HL-60 (cell line): ENCODE measurements at regions not wholly inside any gene's neighbourhood (a gene's known extent, or its start where the extent isn't known, plus 50 kb on each side); places are given as distances from the start of the nearest gene placed in this dataset.

ENCODE experiments used
- DNase-seq, 2 experiments: peaks; one replicate each; pipeline ENCODE4 v3.0.0-alpha.2; 2010 to 2020; ENCODE audit warnings: low read depth in 1 of 2, low spot score in 1 of 2
- H3K27ac ChIP-seq: fragments of 250-450 bp; sonication (Bioruptor Pico); replicated peaks from 2 replicates; pipeline ENCODE4 v1.5.1; 2020; ENCODE audit warnings: mild to moderate bottlenecking, moderate library complexity
- H3K27me3 ChIP-seq: fragments of 250-450 bp; sonication (Bioruptor Pico); 2 replicates; pipeline ENCODE4 v1.5.1; 2021; ENCODE audit warnings: mild to moderate bottlenecking, moderate library complexity; ENCODE audit not compliant: insufficient read depth, poor library complexity, severe bottlenecking
- H3K4me3 ChIP-seq: replicated peaks from 2 replicates; pipeline ENCODE4 v1.5.1; 2011; ENCODE audit warnings: mild to moderate bottlenecking, control low read depth, low read length; ENCODE audit not compliant: insufficient read depth
- GABPA ChIP-seq: IDR thresholded peaks from 2 replicates; pipeline ENCODE4 v1.6.1; 2012; ENCODE audit warnings: low read depth
- POLR2AphosphoS5 ChIP-seq: IDR thresholded peaks from 2 replicates; pipeline ENCODE4 v1.6.1; 2012; ENCODE audit warnings: low read depth
- SPI1 ChIP-seq: IDR thresholded peaks from 2 replicates; pipeline ENCODE4 v1.6.1; 2012; ENCODE audit warnings: low read depth, mild to moderate bottlenecking, borderline replicate concordance
- TF ChIP-seq, protein P1 (sequence below): IDR thresholded peaks from 2 replicates; pipeline ENCODE4 v1.6.1; 2012; ENCODE audit warnings: low read depth; ENCODE audit not compliant: insufficient replicate concordance
- TF ChIP-seq, protein P2 (sequence below): IDR thresholded peaks from one replicate; pipeline ENCODE4 v1.5.1; 2011; ENCODE audit warnings: low read length, control low read depth, inconsistent platforms; ENCODE audit not compliant: insufficient read depth

DNA sequence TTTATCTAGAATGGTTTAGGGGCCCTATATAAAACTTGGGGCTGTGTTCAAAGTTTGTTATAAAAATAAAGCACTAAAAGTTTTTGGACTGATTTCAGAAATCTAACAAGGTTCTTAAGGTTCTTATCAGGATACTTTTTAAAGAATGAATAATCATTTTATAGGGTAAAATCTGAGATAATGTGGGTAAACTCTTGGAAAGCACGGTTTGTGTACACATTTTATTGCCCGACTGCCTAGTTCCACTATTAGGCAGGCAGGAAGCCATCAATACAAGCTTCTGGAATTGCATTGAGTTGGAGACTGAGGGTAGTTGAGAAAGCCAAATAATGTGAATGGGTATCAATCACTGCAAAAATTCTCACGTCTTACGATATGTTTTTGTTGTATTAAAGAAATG, 331.0 kb upstream of the PITX2 start:
- Histone ChIP-seq H3K27me3 (no peaks in the 10 kb centered on the region), H3K27ac (no peak overlapping the region), H3K4me3 (no peak overlapping the region)
- TF ChIP-seq SPI1: no peak
- TF ChIP-seq, protein P1, sequence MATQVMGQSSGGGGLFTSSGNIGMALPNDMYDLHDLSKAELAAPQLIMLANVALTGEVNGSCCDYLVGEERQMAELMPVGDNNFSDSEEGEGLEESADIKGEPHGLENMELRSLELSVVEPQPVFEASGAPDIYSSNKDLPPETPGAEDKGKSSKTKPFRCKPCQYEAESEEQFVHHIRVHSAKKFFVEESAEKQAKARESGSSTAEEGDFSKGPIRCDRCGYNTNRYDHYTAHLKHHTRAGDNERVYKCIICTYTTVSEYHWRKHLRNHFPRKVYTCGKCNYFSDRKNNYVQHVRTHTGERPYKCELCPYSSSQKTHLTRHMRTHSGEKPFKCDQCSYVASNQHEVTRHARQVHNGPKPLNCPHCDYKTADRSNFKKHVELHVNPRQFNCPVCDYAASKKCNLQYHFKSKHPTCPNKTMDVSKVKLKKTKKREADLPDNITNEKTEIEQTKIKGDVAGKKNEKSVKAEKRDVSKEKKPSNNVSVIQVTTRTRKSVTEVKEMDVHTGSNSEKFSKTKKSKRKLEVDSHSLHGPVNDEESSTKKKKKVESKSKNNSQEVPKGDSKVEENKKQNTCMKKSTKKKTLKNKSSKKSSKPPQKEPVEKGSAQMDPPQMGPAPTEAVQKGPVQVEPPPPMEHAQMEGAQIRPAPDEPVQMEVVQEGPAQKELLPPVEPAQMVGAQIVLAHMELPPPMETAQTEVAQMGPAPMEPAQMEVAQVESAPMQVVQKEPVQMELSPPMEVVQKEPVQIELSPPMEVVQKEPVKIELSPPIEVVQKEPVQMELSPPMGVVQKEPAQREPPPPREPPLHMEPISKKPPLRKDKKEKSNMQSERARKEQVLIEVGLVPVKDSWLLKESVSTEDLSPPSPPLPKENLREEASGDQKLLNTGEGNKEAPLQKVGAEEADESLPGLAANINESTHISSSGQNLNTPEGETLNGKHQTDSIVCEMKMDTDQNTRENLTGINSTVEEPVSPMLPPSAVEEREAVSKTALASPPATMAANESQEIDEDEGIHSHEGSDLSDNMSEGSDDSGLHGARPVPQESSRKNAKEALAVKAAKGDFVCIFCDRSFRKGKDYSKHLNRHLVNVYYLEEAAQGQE: no peak
- TF ChIP-seq, protein P2, sequence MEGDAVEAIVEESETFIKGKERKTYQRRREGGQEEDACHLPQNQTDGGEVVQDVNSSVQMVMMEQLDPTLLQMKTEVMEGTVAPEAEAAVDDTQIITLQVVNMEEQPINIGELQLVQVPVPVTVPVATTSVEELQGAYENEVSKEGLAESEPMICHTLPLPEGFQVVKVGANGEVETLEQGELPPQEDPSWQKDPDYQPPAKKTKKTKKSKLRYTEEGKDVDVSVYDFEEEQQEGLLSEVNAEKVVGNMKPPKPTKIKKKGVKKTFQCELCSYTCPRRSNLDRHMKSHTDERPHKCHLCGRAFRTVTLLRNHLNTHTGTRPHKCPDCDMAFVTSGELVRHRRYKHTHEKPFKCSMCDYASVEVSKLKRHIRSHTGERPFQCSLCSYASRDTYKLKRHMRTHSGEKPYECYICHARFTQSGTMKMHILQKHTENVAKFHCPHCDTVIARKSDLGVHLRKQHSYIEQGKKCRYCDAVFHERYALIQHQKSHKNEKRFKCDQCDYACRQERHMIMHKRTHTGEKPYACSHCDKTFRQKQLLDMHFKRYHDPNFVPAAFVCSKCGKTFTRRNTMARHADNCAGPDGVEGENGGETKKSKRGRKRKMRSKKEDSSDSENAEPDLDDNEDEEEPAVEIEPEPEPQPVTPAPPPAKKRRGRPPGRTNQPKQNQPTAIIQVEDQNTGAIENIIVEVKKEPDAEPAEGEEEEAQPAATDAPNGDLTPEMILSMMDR: no peak
- no peak for TF ChIP-seq POLR2AphosphoS5
- DNase-seq: no peak

DNA sequence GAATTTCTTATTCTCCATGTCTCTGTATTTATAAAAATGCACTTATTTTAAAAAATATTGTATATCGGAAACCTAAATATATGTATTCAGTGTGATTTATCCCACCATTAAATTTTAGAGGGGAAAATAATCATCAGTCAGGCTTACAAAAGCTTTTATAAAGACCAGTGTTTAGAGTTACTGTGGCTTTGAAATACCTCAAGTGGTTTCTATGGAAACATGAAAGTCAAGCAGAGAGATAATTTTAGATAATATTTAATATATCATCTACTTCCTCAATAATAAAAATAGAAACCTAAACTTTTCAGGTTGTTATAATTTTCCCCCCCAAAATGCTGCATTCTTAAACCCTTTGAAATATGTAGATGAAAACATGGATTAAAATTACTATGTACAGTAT, 332.9 kb upstream of the PITX2 start:
- DNase-seq: no peak
- Histone ChIP-seq H3K27me3 (no peaks in the 10 kb centered on the region), H3K27ac (no peak overlapping the region), H3K4me3 (no peak overlapping the region)
- TF ChIP-seq, protein P1: no peak
- no peak for TF ChIP-seq GABPA
- TF ChIP-seq, protein P2: no peak
- no peak for TF ChIP-seq SPI1
- no peak for TF ChIP-seq POLR2AphosphoS5

DNA sequence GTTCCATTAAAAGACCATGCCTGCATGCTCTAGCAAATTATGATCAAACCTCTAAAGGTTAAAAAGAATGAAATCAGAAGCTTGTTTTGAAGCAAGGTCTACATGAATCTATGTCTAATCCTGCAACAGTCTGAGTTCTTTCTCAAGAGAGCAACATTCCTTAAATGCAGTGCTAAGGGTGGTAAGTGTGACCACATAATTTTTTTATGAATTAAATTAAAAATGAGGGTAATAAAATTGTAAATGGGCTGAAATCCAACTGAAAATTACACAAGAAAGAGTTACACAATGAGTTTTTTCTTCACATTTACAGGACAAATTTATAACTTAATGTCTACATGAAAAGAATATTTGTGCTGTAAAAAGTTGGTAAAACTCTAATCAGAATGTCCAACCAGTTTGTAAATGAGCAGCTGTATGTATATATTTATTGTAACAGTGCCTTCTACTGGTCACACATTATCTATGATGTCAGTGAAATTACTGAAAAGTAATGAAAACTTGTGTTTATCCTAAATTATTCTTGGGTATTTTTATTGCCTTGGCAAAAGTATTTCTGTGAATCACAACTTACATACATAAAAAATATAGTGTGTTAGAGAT, 336.3 kb upstream of the PITX2 start:
- H3K4me3 ChIP-seq: no peak overlapping the region
- TF ChIP-seq, protein P2: no peak
- TF ChIP-seq GABPA (no peak), POLR2AphosphoS5 (no peak), SPI1 (no peak)
- TF ChIP-seq, protein P1: no peak
- H3K27me3 ChIP-seq: no peaks in the 10 kb centered on the region
- DNase-seq: no peak
- H3K27ac ChIP-seq: no peak overlapping the region
